Karpas-422 (cell line): ENCODE measurements at regions not wholly inside any gene's neighbourhood (a gene's known extent, or its start where the extent isn't known, plus 50 kb on each side); places are given as distances from the start of the nearest gene placed in this dataset.
"Not testable (repeated sequence)": the region's sequence is repeated elsewhere in the genome, so short reads cannot be mapped to it uniquely, and the experiment has no call there.

ENCODE experiments used
- DNase-seq: peaks from one replicate; pipeline ENCODE4 v3.0.0-alpha.2; 2015
- H2AFZ ChIP-seq: fragments of 200-600 bp; sonication (generic); 2 replicates; pipeline ENCODE4 v1.6.1; 2014; ENCODE audit warnings: antibody characterized with exemption, low read length, mixed read lengths
- H3K27ac ChIP-seq: fragments of 200-600 bp; sonication (generic); 2 replicates; pipeline ENCODE4 v1.5.1; 2014; ENCODE audit warnings: mild to moderate bottlenecking, low read length, moderate library complexity
- H3K27me3 ChIP-seq: fragments of 200-600 bp; sonication (generic); 2 replicates; pipeline ENCODE4 v1.6.1; 2014; ENCODE audit warnings: low read length, mixed read lengths
- H3K36me3 ChIP-seq: fragments of 200-600 bp; sonication (generic); 2 replicates; pipeline ENCODE4 v1.6.1; 2014; ENCODE audit warnings: low read length, mixed read lengths; ENCODE audit not compliant: insufficient read depth
- H3K4me1 ChIP-seq: fragments of 200-600 bp; sonication (generic); 2 replicates; pipeline ENCODE4 v1.6.1; 2014; ENCODE audit warnings: mild to moderate bottlenecking, low read length, mixed read lengths
- H3K4me2 ChIP-seq: fragments of 200-600 bp; sonication (generic); 2 replicates; pipeline ENCODE4 v1.6.1; 2014; ENCODE audit warnings: low read length, low read depth, mild to moderate bottlenecking; ENCODE audit not compliant: poor library complexity, severe bottlenecking
- H3K4me3 ChIP-seq: fragments of 200-600 bp; sonication (generic); 2 replicates; pipeline ENCODE4 v1.5.1; 2014; ENCODE audit warnings: mild to moderate bottlenecking, antibody characterized with exemption, low read length, mixed read lengths
- H3K79me2 ChIP-seq: fragments of 200-600 bp; sonication (generic); 2 replicates; pipeline ENCODE4 v1.6.1; 2014; ENCODE audit warnings: mild to moderate bottlenecking, low read length, mixed read lengths
- H3K9ac ChIP-seq: fragments of 200-600 bp; sonication (generic); 2 replicates; pipeline ENCODE4 v1.6.0; 2014; ENCODE audit warnings: low read length
- H3K9me2 ChIP-seq: fragments of 200-600 bp; sonication (generic), shearing (Covaris generic); replicated peaks from 2 replicates; pipeline ENCODE4 v1.6.0; 2014; ENCODE audit warnings: mild to moderate bottlenecking, low read length, moderate library complexity; ENCODE audit not compliant: insufficient read depth
- H3K9me3 ChIP-seq: fragments of 300-700, 200-600 bp; sonication (generic); 2 replicates; pipeline ENCODE4 v1.6.1; 2014; ENCODE audit warnings: low read length, mixed read lengths
- H4K20me1 ChIP-seq: fragments of 200-600 bp; sonication (generic); 2 replicates; pipeline ENCODE4 v1.6.1; 2014; ENCODE audit warnings: mild to moderate bottlenecking, antibody characterized with exemption, low read length, low read depth; ENCODE audit not compliant: insufficient read depth

- H3K4me2 ChIP-seq, H3K9me3 ChIP-seq, H3K36me3 ChIP-seq, H3K4me1 ChIP-seq, H3K27ac ChIP-seq, H3K9ac ChIP-seq, H2AFZ ChIP-seq, H3K27me3 ChIP-seq, H4K20me1 ChIP-seq, H3K9me2 ChIP-seq, H3K79me2 ChIP-seq, DNase-seq, H3K4me3 ChIP-seq: not testable (repeated sequence)
Observed at GRCh38 chr5:82583331-82583730, 305.2 kb upstream of the RPS23 start.

GRCh38 chr5:82564963-82565362 is 286.8 kb upstream of the RPS23 start:
- Histone ChIP-seq H3K4me2 (no peak overlapping the region), H3K4me3 (no peak overlapping the region), H3K9me3 (no peaks in the 10 kb centered on the region), H2AFZ (no peak overlapping the region), H3K27me3 (no peaks in the 10 kb centered on the region), H3K4me1 (no peaks in the 10 kb centered on the region), H3K79me2 (no peaks in the 10 kb centered on the region), H4K20me1 (no peaks in the 10 kb centered on the region), H3K9ac (no peak overlapping the region), H3K36me3 (no peaks in the 10 kb centered on the region), H3K9me2 (no peaks in the 10 kb centered on the region), H3K27ac (no peak overlapping the region)
- no peak for DNase-seq

- Histone ChIP-seq H3K36me3 (no peaks in the 10 kb centered on the region), H4K20me1 (no peaks in the 10 kb centered on the region), H3K27me3 (no peaks in the 10 kb centered on the region), H3K9ac (no peak overlapping the region), H3K4me3 (no peak overlapping the region), H3K9me2 (no peaks in the 10 kb centered on the region), H3K4me1 (no peaks in the 10 kb centered on the region), H2AFZ (no peak overlapping the region), H3K79me2 (no peaks in the 10 kb centered on the region), H3K9me3 (no peaks in the 10 kb centered on the region), H3K4me2 (no peak overlapping the region), H3K27ac (no peak overlapping the region)
- DNase-seq: no peak
Observed at GRCh38 chr5:82563745-82564144, 285.6 kb upstream of the RPS23 start.

- Histone ChIP-seq H3K9me2 (no peaks in the 10 kb centered on the region), H3K4me3 (no peak overlapping the region), H2AFZ (no peak overlapping the region), H4K20me1 (no peaks in the 10 kb centered on the region), H3K27me3 (no peaks in the 10 kb centered on the region), H3K9me3 (no peaks in the 10 kb centered on the region), H3K27ac (no peak overlapping the region), H3K4me2 (no peak overlapping the region), H3K9ac (no peak overlapping the region), H3K79me2 (no peaks in the 10 kb centered on the region), H3K36me3 (no peaks in the 10 kb centered on the region), H3K4me1 (no peaks in the 10 kb centered on the region)
- DNase-seq: no peak
Observed at GRCh38 chr5:82562696-82563240, 284.6 kb upstream of the RPS23 start.

- no peaks in the 10 kb centered on the region for H3K79me2 ChIP-seq
- no peak for DNase-seq
- H3K27ac ChIP-seq: no peak overlapping the region
- H3K4me2 ChIP-seq: no peak overlapping the region
- no peak overlapping the region for H3K4me3 ChIP-seq
- no peaks in the 10 kb centered on the region for H3K36me3 ChIP-seq
- H3K27me3 ChIP-seq: no peaks in the 10 kb centered on the region
- H4K20me1 ChIP-seq: no peaks in the 10 kb centered on the region
- H3K9me3 ChIP-seq: no peaks in the 10 kb centered on the region
- H3K9ac ChIP-seq: no peak overlapping the region
- no peaks in the 10 kb centered on the region for H3K9me2 ChIP-seq
- H3K4me1 ChIP-seq: no peaks in the 10 kb centered on the region
- H2AFZ ChIP-seq: no peak overlapping the region
Observed at GRCh38 chr5:82561797-82562196, 283.6 kb upstream of the RPS23 start.

- no peaks in the 10 kb centered on the region for H3K36me3 ChIP-seq
- H2AFZ ChIP-seq: no peak overlapping the region
- H3K4me1 ChIP-seq: no peaks in the 10 kb centered on the region
- no peak overlapping the region for H3K27ac ChIP-seq
- H3K9me2 ChIP-seq: no peaks in the 10 kb centered on the region
- no peak for DNase-seq
- no peaks in the 10 kb centered on the region for H4K20me1 ChIP-seq
- H3K27me3 ChIP-seq: no peaks in the 10 kb centered on the region
- no peaks in the 10 kb centered on the region for H3K79me2 ChIP-seq
- no peak overlapping the region for H3K4me2 ChIP-seq
- no peaks in the 10 kb centered on the region for H3K9me3 ChIP-seq
- H3K9ac ChIP-seq: no peak overlapping the region
- H3K4me3 ChIP-seq: no peak overlapping the region
Observed at GRCh38 chr5:82560969-82561368, 282.8 kb upstream of the RPS23 start.

GRCh38 chr5:82560561-82560960 is 282.4 kb upstream of the RPS23 start:
- Histone ChIP-seq H3K36me3 (no peaks in the 10 kb centered on the region), H3K27ac (no peak overlapping the region), H3K9me3 (no peaks in the 10 kb centered on the region), H3K9ac (no peak overlapping the region), H2AFZ (no peak overlapping the region), H3K4me2 (no peak overlapping the region), H3K27me3 (no peaks in the 10 kb centered on the region), H4K20me1 (no peaks in the 10 kb centered on the region), H3K4me3 (no peak overlapping the region), H3K9me2 (no peaks in the 10 kb centered on the region), H3K4me1 (no peaks in the 10 kb centered on the region), H3K79me2 (no peaks in the 10 kb centered on the region)
- DNase-seq: no peak

- no peak overlapping the region for H3K4me3 ChIP-seq
- H2AFZ ChIP-seq: no peak overlapping the region
- no peaks in the 10 kb centered on the region for H3K4me1 ChIP-seq
Observed at GRCh38 chr5:82551840-82552385, 273.8 kb upstream of the RPS23 start.

GRCh38 chr5:82551192-82551591 is 273.0 kb upstream of the RPS23 start:
- Histone ChIP-seq H3K36me3 (no peaks in the 10 kb centered on the region), H3K4me1 (no peaks in the 10 kb centered on the region), H3K9ac (no peak overlapping the region), H3K9me3 (no peaks in the 10 kb centered on the region), H3K9me2 (no peaks in the 10 kb centered on the region), H3K79me2 (no peaks in the 10 kb centered on the region), H3K4me2 (no peak overlapping the region), H2AFZ (no peak overlapping the region), H4K20me1 (no peaks in the 10 kb centered on the region), H3K27me3 (no peaks in the 10 kb centered on the region), H3K27ac (no peak overlapping the region), H3K4me3 (no peak overlapping the region)
- DNase-seq: no peak

More at GRCh38 chr5:82551840-82552385, 273.8 kb upstream of the RPS23 start:
- no peaks in the 10 kb centered on the region for H3K36me3 ChIP-seq
- H3K9me2 ChIP-seq: no peaks in the 10 kb centered on the region
- H3K27me3 ChIP-seq: no peaks in the 10 kb centered on the region
- H4K20me1 ChIP-seq: no peaks in the 10 kb centered on the region
- no peak overlapping the region for H3K4me2 ChIP-seq
- H3K9ac ChIP-seq: no peak overlapping the region
- no peak overlapping the region for H3K27ac ChIP-seq
- no peak for DNase-seq
- no peaks in the 10 kb centered on the region for H3K9me3 ChIP-seq
- H3K79me2 ChIP-seq: no peaks in the 10 kb centered on the region
